GM12873 (cell line): ENCODE measurements at regions not wholly inside any gene's neighbourhood (a gene's known extent, or its start where the extent isn't known, plus 50 kb on each side); places are given as distances from the start of the nearest gene placed in this dataset.

Experiments
- CTCF ChIP-seq: IDR thresholded peaks from 2 replicates; pipeline ENCODE4 v1.5.1; 2012; ENCODE audit warnings: low read depth, mild to moderate bottlenecking, moderate library complexity, low read length, control low read depth; ENCODE audit not compliant: insufficient read depth; ENCODE audit errors: missing control alignments

GRCh38 chr6:120407696-120408095, 926.6 kb downstream of the TBC1D32 start:
- no peak for TF ChIP-seq CTCF

GRCh38 chr6:120405947-120406346, 928.3 kb downstream of the TBC1D32 start:
- TF ChIP-seq CTCF, result no peak

- TF ChIP-seq CTCF, result no peak
These were observed 938.5 kb downstream of the TBC1D32 start for GRCh38 chr6:120395784-120396183.

- TF ChIP-seq CTCF, result no peak
These were observed 939.0 kb downstream of the TBC1D32 start for GRCh38 chr6:120395330-120395729.

GRCh38 chr6:120392941-120393340, 941.3 kb downstream of the TBC1D32 start:
- TF ChIP-seq CTCF, result no peak

- TF ChIP-seq CTCF, result no peak
These were observed 949.6 kb downstream of the TBC1D32 start for GRCh38 chr6:120384671-120385070.

- no peak for TF ChIP-seq CTCF
These were observed 950.6 kb downstream of the TBC1D32 start for GRCh38 chr6:120383681-120384080.
